ENCODE measurements at regions not wholly inside any gene's neighbourhood (a gene's known extent, or its start where the extent isn't known, plus 50 kb on each side); places are given as distances from the start of the nearest gene placed in this dataset.

DNA sequence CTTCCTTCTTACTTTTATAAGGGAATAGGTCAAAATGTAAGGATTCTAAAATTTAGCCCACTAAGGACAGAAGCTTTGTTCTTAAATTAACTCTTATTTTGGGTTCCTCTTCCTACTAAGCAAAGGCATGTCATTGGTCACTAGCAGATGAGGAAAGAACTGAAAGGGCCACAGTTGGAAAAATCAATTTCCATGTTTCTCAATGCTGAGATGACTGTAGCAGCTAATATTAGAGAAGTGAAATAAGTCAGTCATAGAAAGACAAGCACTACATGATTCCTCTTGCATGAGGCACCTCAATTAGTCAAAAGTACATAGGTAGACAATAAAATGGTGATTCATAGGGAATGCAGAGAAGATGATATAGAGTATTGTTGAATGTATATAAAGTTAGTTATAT lies 353.7 kb downstream of the RSL24D1 start:
- Mint-ChIP-seq H3K9me3 (no peaks in the 10 kb centered on the region), H3K27me3 (no peaks in the 10 kb centered on the region), H3K27ac (no peak overlapping the region), H3K4me3 (no peak overlapping the region), H3K36me3 (no peaks in the 10 kb centered on the region), H3K4me1 (no peaks in the 10 kb centered on the region)
- no peak for DNase-seq
- CTCF ChIA-PET: no interaction called here

DNA sequence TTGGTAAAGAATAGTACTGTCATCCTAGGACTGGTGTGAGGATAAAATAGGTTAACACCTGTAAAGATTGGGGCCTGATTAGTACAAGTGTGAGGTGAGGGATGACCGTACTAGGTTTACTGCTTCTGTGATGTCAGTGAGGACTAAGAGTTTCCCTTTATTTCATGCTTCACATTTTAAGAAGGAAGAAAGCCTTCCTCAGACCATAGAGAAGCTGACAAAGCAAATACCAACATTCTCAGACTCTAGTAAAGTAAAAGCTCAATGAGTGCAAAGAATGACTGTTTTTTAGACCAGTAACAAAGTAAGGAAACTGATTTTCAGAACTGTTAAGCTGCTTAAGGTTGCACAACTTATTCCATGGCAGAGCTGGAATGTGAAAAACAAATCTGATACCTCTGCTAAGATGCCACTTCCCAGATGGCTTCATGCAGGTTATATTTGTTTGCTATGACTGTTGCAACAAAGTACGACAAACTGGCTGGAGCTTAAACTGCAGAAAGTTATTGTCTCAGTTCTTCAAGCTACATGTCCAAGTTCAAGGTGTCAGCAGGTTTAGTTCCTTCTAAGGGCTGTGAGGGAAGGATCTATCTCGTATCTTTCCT lies 354.9 kb downstream of the RSL24D1 start:
- DNase-seq: no peak
- CTCF ChIA-PET: interaction anchor here (0.6 kb wide), 1 partner anchor 1621 kb away, joined by 4 read pairs; no protein-coding TSS in a partner anchor
- Mint-ChIP-seq H3K9me3 (no peaks in the 10 kb centered on the region), H3K27ac (no peak overlapping the region), H3K4me1 (no peaks in the 10 kb centered on the region), H3K4me3 (no peak overlapping the region), H3K36me3 (no peaks in the 10 kb centered on the region), H3K27me3 (no peaks in the 10 kb centered on the region)

DNA sequence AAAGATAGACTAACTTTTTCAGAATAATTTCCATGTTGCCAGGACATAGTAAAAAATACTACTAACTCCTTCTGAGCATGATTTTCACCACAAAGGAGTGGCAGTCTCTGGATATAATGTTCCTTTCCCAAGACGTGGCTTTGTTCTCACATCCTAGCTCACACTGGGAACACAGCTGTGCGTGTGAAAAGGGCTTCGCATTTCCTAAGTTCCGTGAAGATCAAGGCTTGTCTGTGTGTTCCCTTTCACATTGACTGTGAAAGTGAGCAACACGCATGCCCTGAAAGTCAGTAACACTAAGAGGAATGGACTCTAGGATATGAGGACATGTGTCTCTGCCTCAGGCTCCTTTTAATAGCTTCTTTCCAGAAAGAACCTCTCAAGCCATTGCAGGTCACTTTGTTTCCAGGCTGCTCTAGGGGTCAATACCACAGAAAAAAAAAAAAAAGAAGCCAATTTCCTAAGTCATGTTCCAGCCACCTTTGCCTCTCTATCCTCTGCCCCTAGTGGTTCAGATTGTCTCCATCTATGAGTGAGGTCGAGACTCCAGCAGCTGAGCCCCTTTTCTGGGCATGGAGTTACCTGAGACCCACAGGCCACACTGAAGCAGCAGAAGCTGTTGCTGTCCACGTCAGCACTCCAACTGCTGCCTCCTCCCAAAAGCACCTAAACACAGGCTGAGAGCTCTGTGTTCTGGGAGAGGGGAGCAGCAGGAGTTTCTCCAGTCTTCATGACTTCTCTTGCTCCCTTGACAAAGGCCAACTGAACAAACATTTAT lies 355.9 kb downstream of the RSL24D1 start:
- CTCF ChIA-PET: no interaction called here
- H3K9me3 Mint-ChIP-seq: no peaks in the 10 kb centered on the region
- no peak for DNase-seq
- H3K36me3 Mint-ChIP-seq: no peaks in the 10 kb centered on the region
- H3K27ac Mint-ChIP-seq: no peak overlapping the region
- no peaks in the 10 kb centered on the region for H3K27me3 Mint-ChIP-seq
- no peaks in the 10 kb centered on the region for H3K4me1 Mint-ChIP-seq
- H3K4me3 Mint-ChIP-seq: no peak overlapping the region

DNA sequence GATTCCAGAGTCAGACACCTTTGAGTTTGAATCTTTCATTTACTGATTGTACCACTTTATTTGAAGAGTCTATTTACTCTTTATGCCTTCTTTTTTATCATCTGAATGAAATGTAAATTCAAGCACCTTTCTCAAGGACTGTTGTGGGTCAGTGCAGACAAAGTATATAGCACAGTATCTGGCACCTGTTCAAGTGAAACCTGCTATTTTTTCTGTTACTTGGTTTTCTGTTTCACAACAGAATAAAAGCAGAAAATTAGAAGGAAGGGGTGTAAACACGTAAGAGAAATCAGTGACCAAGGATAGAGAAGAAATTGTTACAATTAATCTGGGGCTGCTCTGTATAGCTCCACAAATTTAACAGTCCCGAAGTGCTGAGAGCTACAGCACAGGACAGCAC lies 357.4 kb downstream of the RSL24D1 start:
- no peak overlapping the region for H3K27ac Mint-ChIP-seq
- no peaks in the 10 kb centered on the region for H3K27me3 Mint-ChIP-seq
- no peaks in the 10 kb centered on the region for H3K36me3 Mint-ChIP-seq
- no peak for DNase-seq
- CTCF ChIA-PET: no interaction called here
- H3K4me3 Mint-ChIP-seq: no peak overlapping the region
- H3K4me1 Mint-ChIP-seq: no peaks in the 10 kb centered on the region
- H3K9me3 Mint-ChIP-seq: no peaks in the 10 kb centered on the region

DNA sequence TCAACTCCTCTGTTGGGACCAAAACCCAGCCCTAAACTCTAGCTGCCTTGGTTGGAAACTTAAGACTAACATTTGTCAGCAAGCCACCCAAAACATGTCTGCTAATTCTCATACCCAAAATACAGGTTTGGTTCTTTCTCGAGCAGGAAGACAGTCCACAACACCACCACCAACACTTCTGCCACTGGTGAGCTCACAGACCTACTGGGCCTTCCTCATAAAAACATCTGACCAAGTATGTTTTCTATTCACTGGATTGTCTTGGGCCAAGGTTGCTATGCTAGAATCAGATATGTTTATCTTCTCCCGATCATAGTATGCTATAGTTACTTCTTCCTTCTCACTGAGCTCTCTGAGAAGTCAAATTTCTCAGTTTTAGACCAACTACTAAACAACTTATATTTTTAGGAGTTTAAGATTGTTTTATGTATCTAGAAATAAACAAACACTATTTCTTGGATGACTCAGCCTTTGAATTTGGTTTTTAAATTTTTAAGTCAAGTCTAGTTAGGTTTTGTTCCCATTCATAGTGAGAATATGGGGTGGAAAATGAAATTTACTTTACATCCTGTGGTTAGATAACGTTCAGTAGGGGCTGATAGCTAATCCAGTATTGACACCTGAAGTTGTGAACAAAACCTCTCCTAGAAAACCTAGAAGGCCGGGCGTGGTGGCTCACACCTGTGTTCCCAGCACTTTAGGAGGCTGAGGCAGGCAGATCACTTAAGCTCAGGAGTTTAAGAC lies 360.5 kb downstream of the RSL24D1 start:
- no peaks in the 10 kb centered on the region for H3K9me3 Mint-ChIP-seq
- H3K27me3 Mint-ChIP-seq: no peaks in the 10 kb centered on the region
- H3K27ac Mint-ChIP-seq: no peak overlapping the region
- DNase-seq: no peak
- no peaks in the 10 kb centered on the region for H3K36me3 Mint-ChIP-seq
- no peaks in the 10 kb centered on the region for H3K4me1 Mint-ChIP-seq
- CTCF ChIA-PET: no interaction called here
- no peak overlapping the region for H3K4me3 Mint-ChIP-seq

DNA sequence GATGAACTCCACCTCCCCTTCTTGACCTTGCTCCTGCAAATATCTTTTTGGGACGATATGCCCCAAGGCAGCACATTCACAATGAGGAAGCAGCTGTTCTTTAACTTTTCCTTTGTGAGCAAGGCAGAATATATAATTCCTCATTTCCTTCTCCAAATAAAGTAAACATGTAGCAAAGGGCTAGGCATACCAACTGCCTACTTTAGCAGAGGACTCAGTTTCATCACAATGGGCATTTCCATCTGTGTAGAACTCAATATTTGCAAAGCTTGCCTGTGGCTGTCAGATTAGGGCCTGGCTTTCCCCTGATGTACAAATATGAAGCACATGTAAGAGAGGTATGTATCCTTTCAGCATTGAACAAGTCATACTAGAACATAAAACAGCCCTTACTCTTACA lies 366.9 kb downstream of the RSL24D1 start:
- Mint-ChIP-seq H3K4me3 (no peak overlapping the region), H3K4me1 (no peaks in the 10 kb centered on the region), H3K36me3 (no peaks in the 10 kb centered on the region), H3K27ac (no peak overlapping the region), H3K27me3 (no peaks in the 10 kb centered on the region), H3K9me3 (no peaks in the 10 kb centered on the region)
- DNase-seq: no peak
- CTCF ChIA-PET: no interaction called here

DNA sequence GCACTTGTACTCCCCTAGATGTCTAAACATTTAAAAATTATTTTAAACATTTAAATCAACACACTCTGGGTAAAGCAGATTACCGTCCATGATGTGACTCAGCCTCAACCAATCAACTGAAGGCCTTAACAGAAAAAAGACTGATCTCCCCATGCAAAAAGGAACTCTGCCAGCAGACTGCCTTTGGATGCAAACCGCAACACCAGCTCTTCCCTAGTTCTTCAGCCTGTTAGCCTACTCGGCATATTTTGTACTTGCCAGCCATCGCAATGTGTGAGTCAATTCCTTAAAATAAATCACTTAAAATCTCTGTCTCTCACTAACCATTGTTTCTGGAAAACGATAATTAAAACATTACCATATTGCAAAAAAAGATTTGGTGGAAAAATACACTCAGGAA lies 375.9 kb downstream of the RSL24D1 start:
- Mint-ChIP-seq H3K9me3 (no peaks in the 10 kb centered on the region), H3K4me3 (no peak overlapping the region), H3K27ac (no peak overlapping the region), H3K4me1 (no peaks in the 10 kb centered on the region), H3K36me3 (no peaks in the 10 kb centered on the region), H3K27me3 (no peaks in the 10 kb centered on the region)
- DNase-seq: no peak
- CTCF ChIA-PET: no interaction called here

DNA sequence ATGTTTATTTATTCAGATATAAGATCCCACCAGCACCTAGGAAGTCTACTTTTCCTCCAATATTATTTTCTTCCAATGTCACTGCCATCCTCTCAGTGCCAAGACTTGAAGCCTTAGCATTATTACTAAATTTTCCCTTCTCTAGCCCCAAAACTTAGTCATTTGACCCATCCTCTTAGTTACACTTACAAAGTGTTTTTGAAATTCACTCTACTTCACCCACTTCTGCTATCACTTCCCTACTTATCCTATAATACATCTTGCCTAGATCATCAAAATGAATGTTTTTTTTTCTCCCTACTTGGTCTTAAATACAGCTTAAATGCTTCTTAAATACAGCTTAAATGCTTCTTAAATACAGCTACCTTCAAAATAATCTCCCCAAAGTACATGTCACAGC lies 376.6 kb downstream of the RSL24D1 start:
- no peaks in the 10 kb centered on the region for H3K4me1 Mint-ChIP-seq
- no peak overlapping the region for H3K27ac Mint-ChIP-seq
- no peak for DNase-seq
- no peaks in the 10 kb centered on the region for H3K36me3 Mint-ChIP-seq
- H3K9me3 Mint-ChIP-seq: peaks cover 2% of the 10 kb centered on the region
- CTCF ChIA-PET: no interaction called here
- H3K27me3 Mint-ChIP-seq: no peaks in the 10 kb centered on the region
- H3K4me3 Mint-ChIP-seq: no peak overlapping the region

DNA sequence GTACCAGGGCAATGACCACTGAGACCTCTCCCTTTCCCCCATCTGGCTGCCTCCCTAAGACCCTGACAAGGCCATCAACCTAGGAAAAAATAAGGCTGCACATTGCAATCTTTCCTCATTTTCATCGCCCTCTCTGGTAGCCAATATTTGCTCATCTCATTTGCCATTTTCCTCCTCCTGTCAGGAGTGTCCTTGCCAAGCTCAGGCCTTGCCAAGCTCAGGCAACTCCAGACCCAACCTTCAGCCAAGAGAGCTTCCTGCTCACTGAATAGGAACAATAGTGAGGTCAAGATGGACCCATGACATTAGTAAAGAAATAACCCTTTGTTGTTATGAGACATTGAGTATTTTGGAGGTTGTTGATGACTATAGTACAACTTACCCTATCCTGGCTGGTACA lies 380.3 kb downstream of the RSL24D1 start:
- H3K4me1 Mint-ChIP-seq: no peaks in the 10 kb centered on the region

DNA sequence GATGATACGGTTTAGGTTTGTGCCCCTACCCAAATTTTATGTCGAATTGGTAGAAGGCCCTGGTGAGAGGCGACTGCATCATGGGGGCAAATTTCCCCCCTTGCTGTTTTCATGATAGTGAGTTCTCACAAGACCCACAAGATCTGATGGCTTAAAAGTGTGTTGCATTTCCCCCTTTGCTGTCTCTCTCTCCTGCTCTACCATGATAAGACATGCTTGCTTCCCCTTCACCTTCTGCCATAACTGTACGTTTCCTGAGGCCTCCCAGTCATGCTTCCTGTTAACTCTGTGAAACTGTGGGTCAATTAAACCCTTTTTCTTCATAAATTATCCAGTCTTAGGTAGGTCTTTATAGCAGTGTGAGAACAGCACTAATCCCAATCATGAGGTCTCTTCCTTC lies 381.2 kb downstream of the RSL24D1 start:
- CTCF ChIA-PET: no interaction called here
- Mint-ChIP-seq H3K9me3 (peaks cover 2% of the 10 kb centered on the region), H3K4me1 (no peaks in the 10 kb centered on the region), H3K36me3 (no peaks in the 10 kb centered on the region), H3K27ac (no peak overlapping the region), H3K4me3 (no peak overlapping the region), H3K27me3 (no peaks in the 10 kb centered on the region)
- DNase-seq: no peak

More for the DNA sequence above, 380.3 kb downstream of the RSL24D1 start:
- Mint-ChIP-seq H3K27me3 (no peaks in the 10 kb centered on the region), H3K9me3 (peaks cover 2% of the 10 kb centered on the region), H3K4me3 (no peak overlapping the region), H3K27ac (no peak overlapping the region), H3K36me3 (no peaks in the 10 kb centered on the region)
- CTCF ChIA-PET: no interaction called here
- no peak for DNase-seq

DNA sequence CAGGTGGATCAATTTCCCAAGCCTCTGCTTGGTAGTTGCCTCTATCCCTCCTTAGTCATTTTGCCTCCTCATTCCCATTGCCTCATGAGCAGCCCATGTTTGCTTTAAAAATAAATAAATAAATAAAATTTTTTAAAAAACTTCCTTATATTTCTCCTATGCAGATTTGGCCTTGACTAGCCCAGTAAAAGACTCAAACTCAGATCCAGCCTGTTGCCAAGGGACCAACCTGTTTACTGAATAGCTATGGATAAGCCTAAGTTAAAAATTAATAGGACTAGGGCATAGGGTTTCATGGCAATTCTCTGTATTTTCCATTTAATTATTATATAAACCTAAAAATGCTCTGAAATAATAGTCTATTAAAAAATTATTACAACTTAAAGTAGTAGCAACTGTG lies 384.4 kb downstream of the RSL24D1 start:
- CTCF ChIA-PET: no interaction called here
- no peaks in the 10 kb centered on the region for H3K36me3 Mint-ChIP-seq
- H3K9me3 Mint-ChIP-seq: peaks cover 2% of the 10 kb centered on the region
- H3K4me1 Mint-ChIP-seq: no peaks in the 10 kb centered on the region
- H3K27me3 Mint-ChIP-seq: no peaks in the 10 kb centered on the region
- no peak overlapping the region for H3K4me3 Mint-ChIP-seq
- DNase-seq: no peak
- H3K27ac Mint-ChIP-seq: no peak overlapping the region

DNA sequence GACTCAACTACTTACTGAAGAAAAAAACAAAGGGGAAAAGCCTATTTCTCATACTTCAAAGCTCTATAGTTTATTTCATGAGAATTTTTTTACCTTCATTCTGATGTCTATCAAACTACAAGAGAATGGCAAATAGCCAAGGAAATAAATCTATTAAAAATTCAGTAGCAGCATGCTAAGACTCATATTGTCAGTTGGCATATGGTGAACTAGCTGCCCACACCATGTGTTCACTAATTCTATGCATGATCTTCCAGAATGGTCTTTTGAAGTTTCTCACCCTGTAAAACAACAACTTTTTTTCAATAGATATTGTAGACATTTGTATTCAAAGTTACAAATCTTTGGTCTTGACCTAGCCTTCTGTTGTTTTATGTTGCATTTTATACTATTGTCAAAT lies 386.2 kb downstream of the RSL24D1 start:
- no peak for DNase-seq
- H3K9me3 Mint-ChIP-seq: peaks cover 2% of the 10 kb centered on the region
- H3K4me1 Mint-ChIP-seq: no peaks in the 10 kb centered on the region
- no peaks in the 10 kb centered on the region for H3K27me3 Mint-ChIP-seq
- CTCF ChIA-PET: no interaction called here
- no peaks in the 10 kb centered on the region for H3K36me3 Mint-ChIP-seq
- no peak overlapping the region for H3K27ac Mint-ChIP-seq
- no peak overlapping the region for H3K4me3 Mint-ChIP-seq

DNA sequence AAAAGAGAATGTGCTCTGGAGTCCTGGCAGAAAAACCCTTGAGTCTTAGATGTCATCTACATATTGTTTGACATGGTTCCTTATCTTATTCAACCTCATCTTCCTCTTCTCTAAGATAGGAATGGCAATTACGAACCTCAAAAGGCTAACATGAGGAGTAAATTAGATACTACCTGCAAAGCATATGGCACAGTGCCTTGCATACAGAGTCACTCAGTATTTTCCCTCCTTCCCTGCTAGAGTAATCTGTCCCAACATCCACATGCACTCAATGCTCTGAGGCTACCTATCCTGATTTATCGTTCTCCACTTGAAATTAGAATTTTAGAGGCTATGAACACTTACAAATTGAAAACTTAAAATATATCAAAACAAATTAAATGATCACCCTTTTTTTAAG lies 386.7 kb downstream of the RSL24D1 start:
- H3K9me3 Mint-ChIP-seq: no peaks in the 10 kb centered on the region
- DNase-seq: no peak
- CTCF ChIA-PET: no interaction called here
- H3K27ac Mint-ChIP-seq: no peak overlapping the region
- H3K27me3 Mint-ChIP-seq: no peaks in the 10 kb centered on the region
- no peak overlapping the region for H3K4me3 Mint-ChIP-seq
- no peaks in the 10 kb centered on the region for H3K36me3 Mint-ChIP-seq
- no peaks in the 10 kb centered on the region for H3K4me1 Mint-ChIP-seq

DNA sequence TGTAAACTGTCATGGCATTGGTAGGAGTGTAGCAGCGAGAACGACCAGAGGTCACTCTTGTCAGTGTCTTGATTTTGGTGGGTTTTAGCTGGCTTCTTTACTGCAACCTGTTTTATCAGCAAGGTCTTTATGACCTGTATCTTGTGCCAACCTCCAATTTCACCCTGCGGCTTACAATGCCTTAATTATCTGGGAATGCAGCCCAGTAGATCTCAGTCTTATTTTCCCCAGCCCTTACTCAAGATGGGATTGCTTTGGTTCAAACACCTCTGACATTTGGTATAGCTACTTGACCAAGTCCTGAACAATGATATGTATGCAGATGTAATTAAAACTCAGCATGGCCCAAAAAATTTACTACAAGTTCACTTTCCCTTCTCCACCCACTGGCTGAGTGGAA lies 388.4 kb downstream of the RSL24D1 start:
- no peak overlapping the region for H3K4me3 Mint-ChIP-seq
- H3K27ac Mint-ChIP-seq: no peak overlapping the region
- no peak for DNase-seq
- no peaks in the 10 kb centered on the region for H3K4me1 Mint-ChIP-seq
- H3K27me3 Mint-ChIP-seq: no peaks in the 10 kb centered on the region
- CTCF ChIA-PET: no interaction called here
- no peaks in the 10 kb centered on the region for H3K36me3 Mint-ChIP-seq
- H3K9me3 Mint-ChIP-seq: no peaks in the 10 kb centered on the region

DNA sequence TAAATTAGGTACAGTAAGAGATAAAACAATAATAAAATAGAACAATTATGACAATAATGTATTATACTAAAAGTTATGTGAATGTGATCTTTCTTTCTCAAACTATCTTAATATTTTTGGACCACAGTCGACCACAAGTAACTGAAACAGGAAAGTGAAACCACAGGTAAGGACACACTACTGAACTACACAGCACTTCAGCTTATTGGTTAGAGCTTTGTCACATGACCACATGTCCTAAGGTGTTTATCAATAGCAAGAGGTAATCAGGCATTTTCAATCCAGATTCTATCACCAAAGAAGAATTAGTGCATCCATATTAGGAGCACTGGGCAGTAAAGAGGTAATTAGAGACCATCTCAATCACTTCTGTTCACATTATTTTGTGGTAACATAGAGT lies 392.8 kb downstream of the RSL24D1 start:
- Mint-ChIP-seq H3K4me1 (no peaks in the 10 kb centered on the region), H3K36me3 (no peaks in the 10 kb centered on the region), H3K27ac (no peak overlapping the region), H3K27me3 (no peaks in the 10 kb centered on the region), H3K9me3 (no peaks in the 10 kb centered on the region), H3K4me3 (no peak overlapping the region)
- CTCF ChIA-PET: no interaction called here
- no peak for DNase-seq
